Stimulated activated CD8-positive, alpha-beta memory T cell treated with anti-CD3 and anti-CD28 coated beads, Interleukin-7, amount 100 ng/mL, for 24 hours (primary cell): ENCODE measurements at regions not wholly inside any gene's neighbourhood (a gene's known extent, or its start where the extent isn't known, plus 50 kb on each side); places are given as distances from the start of the nearest gene placed in this dataset.
A peak's percentile ranks its signal among the peaks of the same experiment; 100 is the strongest.
"Not testable (repeated sequence)": the region's sequence is repeated elsewhere in the genome, so short reads cannot be mapped to it uniquely, and the experiment has no call there.

ENCODE experiments used
- DNase-seq: peaks from one replicate; pipeline ENCODE4 v3.0.0-alpha.2; 2020; ENCODE audit warnings: low read depth

DNA sequence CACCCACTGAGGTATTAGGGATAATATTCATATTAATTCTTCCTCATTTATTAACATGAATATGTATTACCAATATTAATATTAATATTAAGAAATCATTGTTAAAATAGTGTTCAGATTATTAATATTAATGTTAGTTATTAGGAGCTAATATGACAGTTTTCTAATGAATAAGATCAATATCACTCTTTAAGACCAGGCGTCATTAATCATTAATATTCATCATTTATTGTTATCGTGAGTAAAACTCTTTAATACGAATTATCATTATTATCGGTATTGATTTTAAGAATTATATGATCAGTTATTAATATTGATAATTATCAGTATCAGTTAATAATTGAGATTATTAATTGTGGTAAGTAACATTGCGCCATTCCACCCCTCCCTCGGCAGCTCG lies 101.0 kb upstream of the HMX1 start:
- not testable (repeated sequence) for DNase-seq

DNA sequence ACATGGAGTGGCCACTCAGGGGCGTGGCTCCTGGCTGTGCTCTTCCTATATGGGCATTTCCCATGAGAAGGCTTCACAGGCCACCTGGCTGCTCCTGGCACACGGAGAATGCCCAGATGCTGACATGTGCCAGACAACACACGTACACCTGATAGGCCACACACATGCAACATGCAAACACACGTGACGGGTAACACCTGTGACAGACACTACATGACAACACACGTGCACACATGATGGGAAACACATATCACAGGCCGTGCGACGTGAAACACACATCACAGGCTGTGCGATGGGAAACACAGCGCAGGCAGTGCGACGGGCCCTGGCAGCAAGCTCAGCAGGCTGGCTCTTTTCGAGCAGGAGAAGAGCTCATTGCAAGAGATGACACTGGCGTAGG lies 94.3 kb upstream of the HMX1 start:
- not testable (repeated sequence) for DNase-seq

DNA sequence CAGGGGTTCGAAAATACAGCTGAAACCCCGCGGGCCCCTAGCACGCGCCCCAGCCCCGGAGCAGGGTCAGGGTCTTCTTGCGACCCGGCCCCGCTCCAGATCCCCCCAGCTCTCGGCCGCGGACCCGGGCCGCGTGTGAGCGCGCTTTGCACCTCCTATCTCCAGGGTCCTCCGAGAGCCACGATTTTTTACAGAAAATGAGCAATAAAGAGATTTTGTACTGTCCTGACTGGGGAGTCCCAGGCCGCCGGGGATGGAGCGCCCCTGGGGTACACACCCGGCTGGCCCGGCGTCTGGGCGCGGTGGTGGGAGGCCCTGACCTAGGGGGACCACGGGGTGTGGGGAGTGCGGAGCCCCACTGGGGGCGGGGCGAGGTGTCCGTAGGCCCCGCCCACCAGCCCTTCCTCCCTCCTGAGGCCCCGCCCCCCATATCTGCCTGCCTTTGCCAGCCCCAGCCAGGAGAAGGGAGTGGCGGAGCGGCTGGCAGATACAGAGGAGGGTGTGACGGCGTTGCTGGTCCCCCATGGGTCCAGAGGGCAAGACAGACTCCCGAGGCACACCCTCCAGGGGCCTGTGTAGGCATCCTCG lies 92.7 kb upstream of the HMX1 start:
- not testable (repeated sequence) for DNase-seq

DNA sequence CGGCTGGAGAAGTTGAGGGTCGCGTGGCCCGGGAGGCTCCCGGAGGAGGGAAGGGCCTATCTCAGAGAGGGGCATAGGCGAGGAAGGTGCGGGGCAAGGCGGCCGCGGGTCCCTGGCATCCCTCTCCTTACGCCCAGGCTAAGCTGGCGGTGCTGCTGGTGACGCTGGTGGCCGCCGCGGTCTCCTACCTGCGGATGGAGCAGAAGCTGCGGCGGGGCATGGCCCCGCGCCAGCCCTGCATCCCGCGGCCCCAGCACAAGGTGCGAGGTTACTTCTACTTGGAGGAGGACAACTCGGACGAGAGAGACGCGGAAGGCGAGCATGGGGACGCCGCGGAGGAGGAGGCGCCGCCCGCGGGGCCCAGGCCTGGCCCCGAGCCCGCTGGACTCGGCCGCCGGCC lies 91.9 kb upstream of the HMX1 start:
- DNase-seq = not testable (repeated sequence)

DNA sequence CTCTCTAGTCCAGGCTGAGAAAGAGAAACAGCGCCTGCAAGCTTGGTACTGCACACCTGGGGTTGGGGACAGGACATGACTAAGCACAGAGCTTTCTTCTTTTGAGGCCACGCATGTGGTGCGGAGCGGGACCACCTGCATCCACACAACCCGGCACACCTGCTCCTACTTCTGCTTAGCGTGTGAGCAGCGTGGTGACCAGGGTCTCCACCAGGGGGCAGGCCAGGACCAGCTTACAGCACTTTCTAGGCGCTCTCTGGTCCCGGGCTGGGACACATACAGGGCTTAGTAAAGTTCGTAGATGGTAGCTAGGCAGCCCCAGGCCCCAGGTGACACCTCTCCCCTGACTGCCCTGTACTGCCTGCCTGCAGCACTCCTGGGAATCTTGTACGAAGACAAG lies 89.7 kb upstream of the HMX1 start:
- DNase-seq = peak; percentile 46

DNA sequence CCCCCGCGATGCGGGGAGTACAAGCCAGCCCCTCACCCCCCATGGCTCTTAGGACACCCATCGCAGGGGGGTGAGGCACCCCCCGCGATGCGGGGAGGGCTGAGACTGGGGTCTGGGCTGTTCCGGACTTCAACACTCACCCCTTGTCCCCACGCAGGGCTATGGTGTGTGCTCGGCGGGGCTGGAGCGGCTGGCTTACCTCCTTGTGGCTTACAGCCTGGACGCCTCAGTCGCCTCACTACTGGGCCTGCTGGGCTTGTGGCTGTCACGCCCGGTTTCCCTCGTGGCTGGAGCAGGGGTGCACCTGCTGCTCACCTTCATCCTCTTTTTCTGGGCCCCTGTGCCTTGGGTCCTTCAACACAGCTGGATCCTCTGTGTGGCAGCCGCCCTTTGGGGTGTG lies 87.8 kb upstream of the HMX1 start:
- not testable (repeated sequence) for DNase-seq

DNA sequence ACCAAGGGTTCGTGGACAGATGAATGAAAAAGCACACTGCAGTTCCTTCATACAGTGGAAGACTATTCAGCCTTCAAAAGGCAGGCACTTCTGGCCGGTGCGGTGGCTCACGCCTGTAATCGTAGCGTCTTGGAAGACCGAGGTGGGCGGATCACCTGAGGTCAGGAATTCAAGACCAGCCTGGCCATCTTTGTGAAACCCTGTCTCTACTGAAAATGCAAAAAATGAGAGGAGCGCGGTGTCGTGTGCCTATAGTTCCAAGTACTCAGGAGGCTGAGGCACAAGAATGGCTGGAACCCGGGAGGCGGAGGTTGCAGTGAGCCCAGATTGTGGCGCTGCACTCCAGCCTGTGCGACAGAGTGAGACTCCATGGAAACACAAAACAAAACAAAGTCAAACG lies 82.4 kb upstream of the HMX1 start:
- not testable (repeated sequence) for DNase-seq

DNA sequence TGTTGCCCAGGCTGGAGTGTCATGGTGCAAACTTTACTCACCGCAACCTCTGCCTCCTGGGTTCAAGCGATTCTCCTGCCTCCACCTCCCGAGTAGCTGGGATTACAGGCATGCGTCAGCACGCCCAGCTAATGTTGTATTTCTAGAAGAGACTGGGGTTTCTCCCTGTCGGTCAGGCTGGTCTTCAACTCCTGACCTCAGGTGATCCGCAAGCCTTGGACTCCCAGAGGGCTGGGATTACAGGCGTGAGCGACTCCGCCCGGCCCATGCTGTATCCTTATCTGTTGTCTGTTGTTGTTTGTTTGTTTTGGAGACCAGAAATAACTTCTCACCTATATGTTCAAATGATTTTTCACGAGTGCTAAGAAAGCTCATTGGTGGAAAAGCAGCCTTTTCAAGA lies 81.2 kb upstream of the HMX1 start:
- DNase-seq = not testable (repeated sequence)

DNA sequence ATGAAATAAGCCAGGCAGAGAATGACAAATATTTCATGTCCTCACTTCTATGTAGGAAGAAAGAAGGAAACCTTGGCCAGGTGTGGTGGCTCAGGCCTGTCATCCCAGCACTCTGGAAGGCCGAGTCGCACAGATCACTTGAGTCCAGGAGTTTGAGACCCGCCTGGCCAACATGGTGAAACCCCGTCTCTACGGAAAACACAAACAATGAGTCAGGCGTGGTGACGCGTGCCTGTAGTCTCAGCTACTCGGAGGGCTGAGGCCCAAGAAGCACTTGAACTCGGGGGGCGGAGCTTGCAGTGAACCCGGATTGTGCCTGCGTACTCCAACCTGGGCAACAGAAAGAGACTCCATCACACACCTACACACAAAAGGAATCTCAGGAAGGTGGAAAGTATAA lies 80.5 kb upstream of the HMX1 start:
- not testable (repeated sequence) for DNase-seq

DNA sequence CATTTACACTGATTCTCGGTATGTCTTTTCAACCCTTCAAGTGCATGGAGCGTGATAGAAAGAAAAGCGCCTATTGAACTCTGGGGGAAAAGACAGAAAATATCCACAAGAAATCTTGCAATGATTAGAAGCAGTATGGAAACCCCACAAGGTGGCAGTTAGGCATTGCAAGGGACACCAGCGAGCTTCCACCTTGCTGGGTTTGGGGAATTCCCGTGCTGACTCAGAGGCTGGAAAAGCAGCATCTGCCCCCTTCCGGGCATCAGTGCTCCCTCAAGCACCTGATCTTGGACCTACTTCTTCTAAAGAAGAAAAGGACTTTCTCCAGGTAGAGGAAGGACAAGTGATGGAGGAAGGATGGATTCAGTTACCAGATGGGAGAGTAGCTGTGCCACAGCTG lies 73.9 kb upstream of the HMX1 start:
- not testable (repeated sequence) for DNase-seq

DNA sequence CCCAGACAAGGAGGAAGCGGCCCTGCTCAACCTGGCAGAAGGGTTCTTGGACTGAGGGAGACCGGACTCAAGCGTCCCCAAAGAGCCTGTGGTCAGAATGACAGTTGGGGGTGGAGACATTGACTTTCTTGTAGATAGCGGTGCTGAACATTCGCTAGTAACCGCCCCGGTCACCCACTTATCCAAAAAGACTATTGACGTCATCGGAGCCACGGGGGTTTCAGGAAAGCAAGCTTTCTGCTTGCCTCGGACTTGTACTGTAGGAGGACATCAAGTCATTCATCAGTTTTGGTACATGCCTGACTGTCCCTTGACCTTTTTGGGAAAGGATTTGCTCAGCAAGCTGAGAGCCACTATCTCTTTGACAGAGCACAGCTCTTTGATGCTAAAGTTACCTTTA lies 71.7 kb upstream of the HMX1 start:
- DNase-seq = not testable (repeated sequence)

DNA sequence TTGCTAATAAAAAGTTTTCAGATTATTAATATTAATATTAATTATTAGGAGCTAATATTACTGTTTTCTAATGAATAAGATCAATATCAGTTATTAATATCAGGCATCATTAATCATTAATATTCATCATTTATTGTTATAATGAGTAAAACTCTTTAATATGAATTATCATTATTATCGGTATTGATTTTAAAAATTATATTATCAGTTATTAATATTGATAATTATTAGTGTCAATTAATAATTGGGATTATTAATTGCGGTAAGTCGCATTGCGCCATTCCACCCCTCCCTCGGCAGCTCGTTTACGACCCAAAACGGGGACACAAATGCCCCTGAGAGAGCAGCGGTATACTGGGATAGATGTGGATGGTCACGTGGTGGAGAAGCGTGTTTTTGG lies 70.4 kb upstream of the HMX1 start:
- not testable (repeated sequence) for DNase-seq

DNA sequence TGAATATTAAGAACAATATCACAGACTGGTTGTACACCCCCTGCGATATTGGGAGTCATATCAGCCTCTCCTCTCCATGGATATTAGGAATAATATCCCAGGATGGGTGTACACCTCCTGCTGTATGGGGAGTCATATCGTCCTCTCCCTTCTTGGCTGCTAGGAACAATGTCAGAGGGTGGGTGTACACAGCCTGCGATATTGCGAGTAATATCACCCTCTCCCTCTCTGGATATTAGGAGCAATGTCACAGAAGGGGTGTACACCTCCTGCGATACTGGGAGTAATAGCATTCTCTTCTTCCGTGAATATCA lies 69.8 kb upstream of the HMX1 start:
- DNase-seq = not testable (repeated sequence)

DNA sequence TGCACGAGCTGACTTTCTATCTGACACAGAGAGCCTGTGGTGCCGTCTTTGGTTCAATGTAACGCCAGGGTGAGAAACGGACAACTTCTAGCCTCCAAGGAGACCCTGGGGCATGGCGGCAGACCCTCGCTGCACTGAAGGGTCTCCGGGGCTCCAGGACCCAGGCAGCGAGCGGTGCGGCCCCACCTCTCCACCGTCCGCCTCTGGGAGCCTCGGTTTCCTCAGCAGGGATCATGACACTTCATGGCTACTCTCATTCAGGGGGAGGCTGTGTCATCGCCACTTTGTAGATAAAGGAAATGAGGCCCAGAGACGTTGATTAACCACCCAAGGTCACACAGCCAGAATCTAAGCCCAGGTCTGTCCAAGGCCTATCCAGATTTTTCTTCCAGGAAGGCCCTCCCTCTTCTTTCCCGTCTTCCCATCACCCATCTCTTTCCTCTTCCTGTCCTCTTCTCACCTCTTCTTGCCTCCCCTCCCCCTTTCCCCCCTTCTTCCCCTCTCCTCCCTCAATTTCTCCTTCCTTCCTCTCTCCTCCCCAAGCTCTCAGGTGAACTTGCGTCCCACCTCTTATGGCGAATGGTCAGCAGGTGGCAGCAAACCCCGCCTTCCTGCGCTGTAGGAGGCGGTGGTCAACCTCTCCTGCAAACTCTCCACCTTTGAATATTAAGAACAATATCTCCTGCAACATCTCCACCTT lies 69.3 kb upstream of the HMX1 start:
- DNase-seq = no peak

DNA sequence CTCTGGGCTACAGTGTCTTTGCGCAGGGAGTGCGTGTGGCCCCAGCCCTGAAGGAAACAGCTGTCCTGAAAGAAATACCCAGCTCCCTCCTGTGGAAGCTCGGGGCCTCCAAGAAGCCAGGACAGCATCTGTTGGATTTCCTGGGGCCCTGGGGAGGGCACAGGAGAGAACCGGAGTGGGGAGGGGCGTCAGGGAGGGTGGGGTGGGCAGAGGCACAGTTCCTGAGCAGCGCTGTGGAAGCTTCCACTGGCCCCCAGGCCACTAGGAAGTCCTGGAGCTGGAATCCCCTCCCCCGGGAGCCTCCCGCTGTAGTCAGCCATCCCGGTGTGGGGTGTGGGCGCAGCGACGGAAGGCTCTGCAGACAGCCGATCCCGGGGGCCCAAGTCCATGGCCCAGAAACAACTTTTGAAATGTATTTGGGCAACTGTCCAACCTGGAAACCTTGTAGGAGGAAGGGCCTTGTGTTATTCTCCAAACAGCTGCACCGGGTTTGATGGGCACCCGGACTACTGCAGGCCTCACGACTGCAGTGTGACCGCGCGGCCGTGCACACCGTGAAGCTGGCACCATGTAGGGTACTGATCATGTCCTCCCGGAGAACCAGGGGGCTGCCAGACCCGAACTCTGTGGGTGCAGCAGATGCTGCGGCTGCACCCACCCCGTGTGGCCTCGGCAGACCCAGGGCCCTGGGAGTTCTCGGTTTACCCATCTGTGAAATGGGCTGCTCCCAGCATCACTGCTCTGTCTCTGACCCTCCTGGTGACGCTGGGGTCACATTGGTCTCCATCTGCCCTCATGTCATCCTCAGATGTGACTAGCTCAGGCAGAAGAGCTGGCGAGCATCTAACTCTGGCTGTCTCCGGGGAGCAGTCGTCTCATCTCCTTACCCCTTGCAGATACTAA lies 68.5 kb upstream of the HMX1 start:
- no peak for DNase-seq

DNA sequence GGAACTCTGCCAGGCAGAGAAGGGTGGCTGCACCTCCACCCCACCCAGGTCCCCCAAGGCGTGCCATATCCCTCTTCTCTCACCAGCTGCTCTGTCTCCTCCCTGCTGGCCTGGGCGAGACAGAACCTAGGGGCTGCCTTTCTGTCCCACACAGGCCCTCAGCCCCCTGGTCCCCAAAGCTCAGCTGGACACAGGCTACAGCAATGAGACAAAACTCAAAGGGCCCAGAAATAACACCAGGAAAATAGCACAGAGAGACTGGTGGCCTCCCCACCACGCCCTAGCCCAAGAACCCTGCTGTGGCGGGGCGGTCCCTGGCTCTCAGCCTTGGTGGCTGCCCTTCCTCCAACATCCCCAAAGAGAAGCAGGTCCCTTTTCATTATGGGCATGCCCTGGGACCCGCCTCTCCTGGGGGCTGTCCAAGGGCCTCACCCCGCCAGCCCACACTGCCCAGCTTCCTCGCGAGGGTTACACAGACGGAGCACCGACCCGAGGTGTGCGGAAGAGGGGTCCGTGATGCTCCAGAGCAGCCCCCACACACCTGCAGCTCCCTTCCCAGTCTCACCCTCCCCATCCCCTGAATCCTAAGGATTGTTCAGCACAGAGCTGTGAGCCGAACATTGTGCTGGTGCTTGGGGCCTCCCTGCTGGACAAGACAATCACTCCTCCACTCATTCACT lies 67.7 kb upstream of the HMX1 start:
- no peak for DNase-seq

DNA sequence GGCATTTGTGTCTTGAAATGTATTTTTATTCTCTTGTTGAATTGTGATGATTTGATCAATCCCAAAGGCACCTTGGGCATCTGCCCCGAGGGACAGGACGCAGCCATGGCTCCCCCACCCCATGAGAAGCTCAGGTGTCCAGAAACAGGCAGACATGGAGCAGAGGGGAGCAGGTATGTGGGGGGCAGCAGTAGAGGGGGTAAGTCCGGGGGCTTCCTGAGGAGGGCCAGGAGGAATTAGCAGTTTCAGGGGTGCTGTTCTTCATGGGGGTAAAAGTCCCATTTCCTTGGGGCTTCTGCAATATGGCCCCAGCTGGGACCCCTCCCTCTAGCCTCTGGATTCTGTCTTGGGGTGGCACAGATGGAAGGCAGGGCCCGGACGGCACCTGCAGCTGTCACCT lies 67.0 kb upstream of the HMX1 start:
- no peak for DNase-seq

DNA sequence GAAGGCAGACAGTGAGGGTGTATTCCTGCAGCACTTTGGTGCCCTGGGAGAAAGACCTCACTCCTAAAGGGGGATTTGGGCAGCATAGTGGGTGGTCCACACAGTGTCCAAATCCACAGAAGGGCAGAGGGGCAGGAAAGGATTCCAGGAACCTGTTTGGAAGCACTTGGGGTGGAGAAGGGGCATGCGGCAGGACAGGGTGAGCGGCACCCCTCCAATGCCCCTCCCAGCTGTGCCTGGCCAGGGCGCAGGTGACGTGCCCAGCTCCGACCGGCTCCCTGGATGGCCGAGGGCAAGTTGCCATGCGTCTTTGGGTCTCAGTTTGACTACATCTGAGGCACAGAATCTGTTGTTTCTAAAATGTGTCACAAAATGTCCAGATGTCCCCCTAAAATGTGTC lies 66.5 kb upstream of the HMX1 start:
- no peak for DNase-seq

DNA sequence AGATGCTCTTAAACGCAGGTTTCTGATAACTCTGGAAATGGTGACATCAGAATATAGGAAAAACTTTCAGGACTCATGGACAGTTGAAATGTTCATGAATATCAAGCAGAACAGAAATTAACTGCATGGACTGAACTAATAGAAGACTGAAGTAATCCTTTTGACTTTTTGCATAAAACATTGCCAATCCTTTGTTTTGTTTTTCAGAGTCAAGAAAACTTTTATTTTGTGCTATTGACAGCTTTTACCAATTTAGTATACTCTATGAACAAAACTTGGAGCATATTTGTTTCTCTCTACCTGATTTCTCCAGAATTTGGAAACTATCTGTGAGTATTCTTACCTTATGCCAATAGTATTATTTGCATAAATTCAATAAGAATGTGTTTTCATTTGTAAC lies 61.2 kb upstream of the HMX1 start:
- no peak for DNase-seq

DNA sequence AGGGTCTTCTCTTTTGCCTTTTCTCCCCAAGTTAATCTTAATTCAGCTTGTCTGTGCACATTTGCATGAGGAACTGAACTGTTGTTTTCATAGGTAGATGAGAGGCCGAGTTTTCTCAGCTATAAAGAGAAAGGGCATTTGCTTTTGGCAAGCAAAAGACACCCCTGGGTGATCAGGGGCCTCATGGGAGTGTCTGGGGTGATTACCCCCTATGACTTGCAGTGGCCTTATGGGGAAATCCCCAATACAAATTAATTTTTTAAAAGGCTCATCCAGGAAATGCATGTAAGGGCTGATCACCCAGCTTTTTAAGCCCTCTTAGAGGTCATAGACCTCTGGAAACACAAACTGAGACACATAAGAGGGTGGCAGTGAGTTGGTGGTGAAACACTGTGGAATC lies 56.4 kb upstream of the HMX1 start:
- no peak for DNase-seq

DNA sequence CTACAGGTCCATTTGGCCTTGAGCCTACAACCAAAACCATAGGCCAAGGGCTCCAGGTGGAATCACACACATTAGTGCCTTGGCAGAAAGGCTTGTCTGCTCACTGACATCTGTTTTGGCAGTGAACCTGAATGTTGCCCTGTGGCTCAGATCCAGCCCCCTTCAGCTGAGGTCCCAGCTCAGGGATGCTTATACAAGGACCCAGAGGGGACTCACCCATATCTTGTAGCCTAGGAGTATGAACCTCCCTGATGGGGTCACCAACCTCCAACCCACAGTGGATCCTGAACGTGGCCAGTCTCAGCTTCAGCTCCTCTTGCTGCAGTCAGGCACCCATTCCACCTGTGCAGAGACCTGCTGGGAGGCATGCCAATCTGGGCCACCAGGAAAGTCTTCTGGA lies 50.8 kb upstream of the HMX1 start:
- DNase-seq = no peak

DNA sequence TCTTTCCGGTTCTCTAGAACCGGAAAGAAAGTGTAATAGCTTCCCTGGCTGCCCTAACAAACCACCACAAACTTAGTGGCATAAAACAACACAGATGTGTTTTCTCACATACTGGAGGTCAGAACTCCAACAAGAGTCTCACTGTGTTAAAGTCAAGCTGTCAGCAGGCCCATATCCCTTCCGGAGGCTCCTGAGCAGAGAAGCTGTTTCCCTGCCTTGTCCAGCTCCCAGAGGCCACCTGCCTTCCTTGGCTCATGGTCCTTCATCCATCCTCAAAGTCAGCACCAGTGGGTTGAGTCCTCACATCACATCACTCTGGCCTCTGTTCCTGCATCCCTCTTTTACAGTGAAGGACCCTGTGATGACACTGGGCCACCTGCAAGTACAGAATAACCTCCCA lies 49.8 kb upstream of the HMX1 start:
- no peak for DNase-seq
